Neural cell (in vitro differentiated cells): ENCODE measurements at regions not wholly inside any gene's neighbourhood (a gene's known extent, or its start where the extent isn't known, plus 50 kb on each side); places are given as distances from the start of the nearest gene placed in this dataset.

ENCODE experiments used
- H2AFZ ChIP-seq: fragments of 200-600, 300-800 bp; sonication (generic), shearing (Covaris generic); 2 replicates; pipeline ENCODE4 v1.6.0; 2014; ENCODE audit warnings: low read depth, mild to moderate bottlenecking, antibody characterized with exemption, low read length, moderate library complexity
- H3F3A ChIP-seq: fragments of 200-600 bp; shearing (Covaris generic); 2 replicates; pipeline ENCODE4 v1.6.1; 2016; ENCODE audit warnings: mild to moderate bottlenecking, moderate library complexity, mixed read lengths, antibody characterized with exemption, low read length; ENCODE audit not compliant: insufficient read depth, poor library complexity, severe bottlenecking
- H3K27ac ChIP-seq: fragments of 200-600, 300-800 bp; sonication (generic), shearing (Covaris generic); 2 replicates; pipeline ENCODE4 v1.5.1; 2014; ENCODE audit warnings: mild to moderate bottlenecking, low read length, moderate library complexity
- H3K27me3 ChIP-seq: fragments of 300-800, 200-600 bp; sonication (generic), shearing (Covaris generic); 2 replicates; pipeline ENCODE4 v1.6.0; 2014; ENCODE audit warnings: mild to moderate bottlenecking, low read depth, low read length, moderate library complexity; ENCODE audit not compliant: insufficient read depth
- H3K36me3 ChIP-seq: fragments of 300-800, 200-600 bp; sonication (generic), shearing (Covaris generic); 2 replicates; pipeline ENCODE4 v1.5.1; 2014; ENCODE audit warnings: mild to moderate bottlenecking, antibody characterized with exemption, low read length, moderate library complexity; ENCODE audit not compliant: insufficient read depth
- H3K4me2 ChIP-seq: fragments of 300-800, 200-600 bp; sonication (generic), shearing (Covaris generic); 2 replicates; pipeline ENCODE4 v1.6.0; 2014; ENCODE audit warnings: mild to moderate bottlenecking, low read length
- H3K4me3 ChIP-seq: fragments of 300-800, 200-600 bp; sonication (generic), shearing (Covaris generic); 2 replicates; pipeline ENCODE4 v1.5.1; 2014; ENCODE audit warnings: mild to moderate bottlenecking, low read length, moderate library complexity
- H3K79me2 ChIP-seq: fragments of 200-600 bp; shearing (Covaris generic); replicated peaks from 2 replicates; pipeline ENCODE4 v1.6.0; 2014; ENCODE audit warnings: mild to moderate bottlenecking, low read length, moderate library complexity; ENCODE audit not compliant: insufficient read depth
- H3K9ac ChIP-seq: fragments of 300-800, 200-600 bp; sonication (generic), shearing (Covaris generic); 2 replicates; pipeline ENCODE4 v1.6.1; 2016; ENCODE audit warnings: mild to moderate bottlenecking, low read length, mixed read lengths
- H3K9me2 ChIP-seq: fragments of 200-600 bp; shearing (Covaris generic); 2 replicates; pipeline ENCODE4 v1.6.1; 2016; ENCODE audit warnings: mild to moderate bottlenecking, low read length, mixed read lengths; ENCODE audit not compliant: insufficient read depth
- H3K9me3 ChIP-seq: fragments of 200-600, 300-800 bp; sonication (generic), shearing (Covaris generic); 2 replicates; pipeline ENCODE4 v1.6.1; 2016; ENCODE audit warnings: mild to moderate bottlenecking, mixed run types, low read length, moderate library complexity, mixed read lengths
- H4K20me1 ChIP-seq: fragments of 200-600 bp; shearing (Covaris generic); 2 replicates; pipeline ENCODE4 v1.6.1; 2016; ENCODE audit warnings: mild to moderate bottlenecking, mixed run types; ENCODE audit not compliant: insufficient read depth
- EP300 ChIP-seq: fragments of 450-650 bp; conservative IDR thresholded peaks from 2 replicates; pipeline ENCODE4 v1.6.1; 2014; ENCODE audit warnings: antibody characterized with exemption, mild to moderate bottlenecking, moderate library complexity; ENCODE audit not compliant: poor library complexity, severe bottlenecking
- EZH2 ChIP-seq: fragments of 200-600, 300-800 bp; shearing (Covaris generic), sonication (generic); IDR thresholded peaks from 2 replicates; pipeline ENCODE4 v1.6.1; 2014; ENCODE audit warnings: antibody characterized with exemption, low read length, borderline replicate concordance, mild to moderate bottlenecking; ENCODE audit not compliant: insufficient read depth, poor library complexity, severe bottlenecking
- MXI1 ChIP-seq: fragments of 450-650 bp; conservative IDR thresholded peaks from 2 replicates; pipeline ENCODE4 v1.6.1; 2014; ENCODE audit warnings: antibody characterized with exemption, mild to moderate bottlenecking; ENCODE audit not compliant: poor library complexity, severe bottlenecking
- POLR2AphosphoS5 ChIP-seq: IDR thresholded peaks from 2 replicates; pipeline ENCODE4 v1.6.1; 2012
- RAD21 ChIP-seq: fragments of 450-650 bp; conservative IDR thresholded peaks from 2 replicates; pipeline ENCODE4 v1.6.1; 2014; ENCODE audit warnings: antibody characterized with exemption, mild to moderate bottlenecking, moderate library complexity
- SMC3 ChIP-seq: fragments of 450-650 bp; conservative IDR thresholded peaks from 2 replicates; pipeline ENCODE4 v1.6.1; 2014; ENCODE audit warnings: antibody characterized with exemption, mild to moderate bottlenecking, moderate library complexity; ENCODE audit not compliant: poor library complexity
- TAF1 ChIP-seq: IDR thresholded peaks from 2 replicates; pipeline ENCODE4 v1.6.1; 2012; ENCODE audit warnings: low read depth
- TF ChIP-seq, protein P1 (sequence below): fragments of 450-650 bp; IDR thresholded peaks from 2 replicates; pipeline ENCODE4 v1.5.1; 2014; ENCODE audit warnings: antibody characterized with exemption, mild to moderate bottlenecking, moderate library complexity; ENCODE audit not compliant: poor library complexity, severe bottlenecking
- TF ChIP-seq, protein P2 (sequence below): IDR thresholded peaks from 2 replicates; pipeline ENCODE4 v1.6.1; 2012; ENCODE audit warnings: borderline replicate concordance

DNA sequence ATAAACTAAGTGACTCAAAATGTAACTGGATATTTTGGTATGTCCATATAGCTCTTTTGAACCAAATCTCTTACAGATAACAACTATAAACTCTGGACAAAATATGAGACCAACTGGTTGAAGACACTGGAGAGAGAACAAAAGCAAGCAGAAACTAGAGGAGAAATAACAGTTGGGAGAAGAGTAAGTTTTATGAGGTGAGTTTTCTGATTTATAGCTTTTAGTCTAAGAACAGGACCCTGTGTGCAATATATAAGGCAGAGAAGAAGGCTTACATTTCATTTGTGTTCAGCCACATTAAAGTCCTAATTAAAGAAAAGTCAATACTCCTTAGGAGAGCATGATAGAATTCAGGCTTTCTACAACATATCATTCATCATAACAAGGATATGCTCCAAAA lies 71.0 kb upstream of the AMOTL1 start:
- no peak overlapping the region for H3K9ac ChIP-seq
- H3K9me2 ChIP-seq: no peaks in the 10 kb centered on the region
- no peaks in the 10 kb centered on the region for H3K79me2 ChIP-seq
- TF ChIP-seq EZH2 (no peak), POLR2AphosphoS5 (no peak)
- no peaks in the 10 kb centered on the region for H3K36me3 ChIP-seq
- no peak overlapping the region for H2AFZ ChIP-seq
- no peaks in the 10 kb centered on the region for H3K27me3 ChIP-seq
- no peaks in the 10 kb centered on the region for H3F3A ChIP-seq
- H3K4me2 ChIP-seq: no peak overlapping the region
- no peak overlapping the region for H3K27ac ChIP-seq
- no peak overlapping the region for H3K4me3 ChIP-seq
- H3K9me3 ChIP-seq: no peaks in the 10 kb centered on the region
- no peaks in the 10 kb centered on the region for H4K20me1 ChIP-seq

DNA sequence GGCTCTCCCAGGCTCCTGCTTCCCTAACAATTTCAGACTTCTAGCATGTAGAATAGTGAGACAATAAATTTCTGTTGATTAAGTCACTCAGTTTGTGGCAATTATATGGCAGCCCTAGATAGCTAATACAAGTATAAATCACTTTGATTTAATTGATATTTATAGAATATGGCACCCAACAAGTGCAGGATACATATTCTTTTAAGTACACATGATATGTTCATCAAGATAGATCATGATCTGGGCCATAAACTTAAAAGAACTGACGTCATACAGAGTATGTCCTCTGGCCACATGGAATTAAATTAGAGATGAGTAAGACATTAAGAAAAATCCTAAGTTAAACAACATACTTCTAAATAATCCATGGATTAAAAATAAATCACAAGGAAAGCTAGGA lies 67.5 kb upstream of the AMOTL1 start:
- Histone ChIP-seq H4K20me1 (no peaks in the 10 kb centered on the region), H3K4me3 (no peak overlapping the region), H3K9me2 (no peaks in the 10 kb centered on the region), H3K27me3 (no peaks in the 10 kb centered on the region), H3K9ac (no peak overlapping the region), H3K36me3 (no peaks in the 10 kb centered on the region), H2AFZ (no peak overlapping the region), H3K27ac (no peak overlapping the region), H3K9me3 (no peaks in the 10 kb centered on the region), H3K4me2 (no peak overlapping the region), H3K79me2 (no peaks in the 10 kb centered on the region), H3F3A (no peaks in the 10 kb centered on the region)
- TF ChIP-seq MXI1 (no peak), RAD21 (no peak)
- TF ChIP-seq, protein P1, sequence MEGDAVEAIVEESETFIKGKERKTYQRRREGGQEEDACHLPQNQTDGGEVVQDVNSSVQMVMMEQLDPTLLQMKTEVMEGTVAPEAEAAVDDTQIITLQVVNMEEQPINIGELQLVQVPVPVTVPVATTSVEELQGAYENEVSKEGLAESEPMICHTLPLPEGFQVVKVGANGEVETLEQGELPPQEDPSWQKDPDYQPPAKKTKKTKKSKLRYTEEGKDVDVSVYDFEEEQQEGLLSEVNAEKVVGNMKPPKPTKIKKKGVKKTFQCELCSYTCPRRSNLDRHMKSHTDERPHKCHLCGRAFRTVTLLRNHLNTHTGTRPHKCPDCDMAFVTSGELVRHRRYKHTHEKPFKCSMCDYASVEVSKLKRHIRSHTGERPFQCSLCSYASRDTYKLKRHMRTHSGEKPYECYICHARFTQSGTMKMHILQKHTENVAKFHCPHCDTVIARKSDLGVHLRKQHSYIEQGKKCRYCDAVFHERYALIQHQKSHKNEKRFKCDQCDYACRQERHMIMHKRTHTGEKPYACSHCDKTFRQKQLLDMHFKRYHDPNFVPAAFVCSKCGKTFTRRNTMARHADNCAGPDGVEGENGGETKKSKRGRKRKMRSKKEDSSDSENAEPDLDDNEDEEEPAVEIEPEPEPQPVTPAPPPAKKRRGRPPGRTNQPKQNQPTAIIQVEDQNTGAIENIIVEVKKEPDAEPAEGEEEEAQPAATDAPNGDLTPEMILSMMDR: no peak

DNA sequence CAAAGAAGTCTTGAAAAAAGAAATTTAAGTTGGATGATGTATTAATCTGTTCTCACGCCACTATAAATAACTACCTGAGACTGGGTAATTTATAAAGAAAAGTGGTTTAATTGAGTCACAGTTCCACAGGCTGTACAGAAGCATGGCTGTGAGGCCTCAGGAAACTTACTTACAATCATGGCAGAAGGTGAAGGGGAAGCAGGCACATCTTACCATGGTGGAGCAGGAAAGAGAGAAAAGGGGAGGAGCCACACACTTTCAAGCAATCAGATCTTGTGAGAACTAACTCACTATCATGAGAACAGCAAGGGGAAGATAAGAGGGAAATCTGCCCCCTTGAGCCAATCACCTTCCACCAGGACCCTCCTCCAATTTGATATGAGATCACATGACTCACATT lies 65.7 kb upstream of the AMOTL1 start:
- no peaks in the 10 kb centered on the region for H4K20me1 ChIP-seq
- no peaks in the 10 kb centered on the region for H3K36me3 ChIP-seq
- no peak overlapping the region for H2AFZ ChIP-seq
- no peaks in the 10 kb centered on the region for H3K27me3 ChIP-seq
- no peak overlapping the region for H3K4me3 ChIP-seq
- H3K27ac ChIP-seq: no peak overlapping the region
- H3F3A ChIP-seq: no peaks in the 10 kb centered on the region
- no peaks in the 10 kb centered on the region for H3K9me2 ChIP-seq
- no peaks in the 10 kb centered on the region for H3K9me3 ChIP-seq
- H3K4me2 ChIP-seq: no peak overlapping the region
- TF ChIP-seq, protein P2, sequence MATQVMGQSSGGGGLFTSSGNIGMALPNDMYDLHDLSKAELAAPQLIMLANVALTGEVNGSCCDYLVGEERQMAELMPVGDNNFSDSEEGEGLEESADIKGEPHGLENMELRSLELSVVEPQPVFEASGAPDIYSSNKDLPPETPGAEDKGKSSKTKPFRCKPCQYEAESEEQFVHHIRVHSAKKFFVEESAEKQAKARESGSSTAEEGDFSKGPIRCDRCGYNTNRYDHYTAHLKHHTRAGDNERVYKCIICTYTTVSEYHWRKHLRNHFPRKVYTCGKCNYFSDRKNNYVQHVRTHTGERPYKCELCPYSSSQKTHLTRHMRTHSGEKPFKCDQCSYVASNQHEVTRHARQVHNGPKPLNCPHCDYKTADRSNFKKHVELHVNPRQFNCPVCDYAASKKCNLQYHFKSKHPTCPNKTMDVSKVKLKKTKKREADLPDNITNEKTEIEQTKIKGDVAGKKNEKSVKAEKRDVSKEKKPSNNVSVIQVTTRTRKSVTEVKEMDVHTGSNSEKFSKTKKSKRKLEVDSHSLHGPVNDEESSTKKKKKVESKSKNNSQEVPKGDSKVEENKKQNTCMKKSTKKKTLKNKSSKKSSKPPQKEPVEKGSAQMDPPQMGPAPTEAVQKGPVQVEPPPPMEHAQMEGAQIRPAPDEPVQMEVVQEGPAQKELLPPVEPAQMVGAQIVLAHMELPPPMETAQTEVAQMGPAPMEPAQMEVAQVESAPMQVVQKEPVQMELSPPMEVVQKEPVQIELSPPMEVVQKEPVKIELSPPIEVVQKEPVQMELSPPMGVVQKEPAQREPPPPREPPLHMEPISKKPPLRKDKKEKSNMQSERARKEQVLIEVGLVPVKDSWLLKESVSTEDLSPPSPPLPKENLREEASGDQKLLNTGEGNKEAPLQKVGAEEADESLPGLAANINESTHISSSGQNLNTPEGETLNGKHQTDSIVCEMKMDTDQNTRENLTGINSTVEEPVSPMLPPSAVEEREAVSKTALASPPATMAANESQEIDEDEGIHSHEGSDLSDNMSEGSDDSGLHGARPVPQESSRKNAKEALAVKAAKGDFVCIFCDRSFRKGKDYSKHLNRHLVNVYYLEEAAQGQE: no peak
- TF ChIP-seq TAF1 (no peak), POLR2AphosphoS5 (no peak), EP300 (no peak), RAD21 (no peak), MXI1 (no peak), EZH2 (no peak), SMC3 (no peak)
- TF ChIP-seq, protein P1: no peak
- H3K79me2 ChIP-seq: no peaks in the 10 kb centered on the region
- H3K9ac ChIP-seq: no peak overlapping the region
